CD8-positive, alpha-beta memory T cell (primary cell): ENCODE measurements at regions not wholly inside any gene's neighbourhood (a gene's known extent, or its start where the extent isn't known, plus 50 kb on each side); places are given as distances from the start of the nearest gene placed in this dataset.
A peak's percentile ranks its signal among the peaks of the same experiment; 100 is the strongest.
"Not testable (repeated sequence)": the region's sequence is repeated elsewhere in the genome, so short reads cannot be mapped to it uniquely, and the experiment has no call there.

Experiments used
- CTCF ChIA-PET: fragments of 350-600 bp; sonication (Branson Sonifier 250); formaldehyde crosslinking; loops from one replicate; lab custom pipeline; 2021; ENCODE audit warnings: antibody characterized with exemption; lab: Charles Lee
- POLR2A ChIA-PET: fragments of 350-600 bp; sonication (Branson Sonifier 250); formaldehyde crosslinking; loops from one replicate; lab custom pipeline; 2021; ENCODE audit warnings: antibody characterized with exemption; lab: Charles Lee
- DNase-seq, 5 donors: peaks; one replicate each; pipeline versions ENCODE4 v3.0.0 to v3.0.0-alpha.2; 2020 to 2022; ENCODE audit warnings: mixed read lengths in 1 of 5
- H3K27ac ChIP-seq: one replicate; pipeline ENCODE4 v1.7.0; 2013; ENCODE audit warnings: low read depth, mild to moderate bottlenecking, low read length, moderate library complexity
- H3K27me3 ChIP-seq: 2 replicates; pipeline ENCODE4 v1.7.0; 2013; ENCODE audit warnings: low read length, mild to moderate bottlenecking; ENCODE audit not compliant: insufficient read depth, poor library complexity, severe bottlenecking
- H3K36me3 ChIP-seq: 2 replicates; pipeline ENCODE4 v1.7.0; 2013; ENCODE audit warnings: mild to moderate bottlenecking, low read length, moderate library complexity; ENCODE audit not compliant: insufficient read depth
- H3K4me1 ChIP-seq: 2 replicates; pipeline ENCODE4 v1.7.0; 2013; ENCODE audit warnings: mild to moderate bottlenecking, low read length, moderate library complexity; ENCODE audit not compliant: insufficient read depth
- H3K4me3 ChIP-seq: 2 replicates; pipeline ENCODE4 v1.7.0; 2013; ENCODE audit warnings: mild to moderate bottlenecking, low read length
- H3K9me3 ChIP-seq: 2 replicates; pipeline ENCODE4 v1.7.0; 2013; ENCODE audit warnings: mild to moderate bottlenecking, low read length
- H3K27ac Mint-ChIP-seq, 8 donors: one replicate each; pipeline ENCODE4 v1.8.0; 2020 to 2021; ENCODE audit warnings: mixed read lengths in 8 of 8, mild to moderate bottlenecking in 6 of 8, inconsistent platforms in 3 of 8, moderate library complexity in 3 of 8
- H3K27me3 Mint-ChIP-seq, 2 donors: one replicate each; pipeline ENCODE4 v1.8.0; 2020 to 2021; ENCODE audit warnings: mixed read lengths in 2 of 2, mild to moderate bottlenecking in 1 of 2, moderate library complexity in 1 of 2
- H3K36me3 Mint-ChIP-seq, 3 donors: one replicate each; pipeline ENCODE4 v1.8.0; 2020 to 2021; ENCODE audit warnings: mixed read lengths in 3 of 3, inconsistent platforms in 1 of 3, mild to moderate bottlenecking in 1 of 3
- H3K4me1 Mint-ChIP-seq, 3 donors: one replicate each; pipeline ENCODE4 v1.8.0; 2020 to 2021; ENCODE audit warnings: mixed read lengths in 3 of 3, inconsistent platforms in 1 of 3, mild to moderate bottlenecking in 1 of 3
- H3K4me3 Mint-ChIP-seq, 7 donors: one replicate each; pipeline ENCODE4 v1.8.0; 2020 to 2021; ENCODE audit warnings: mixed read lengths in 7 of 7, mild to moderate bottlenecking in 6 of 7, moderate library complexity in 4 of 7, inconsistent platforms in 2 of 7
- H3K9me3 Mint-ChIP-seq, 5 donors: one replicate each; pipeline ENCODE4 v1.8.0; 2020 to 2022; ENCODE audit warnings: mixed read lengths in 5 of 5, mild to moderate bottlenecking in 3 of 5, moderate library complexity in 2 of 5, inconsistent platforms in 1 of 5

- POLR2A ChIA-PET = no interaction called here
- Mint-ChIP-seq H3K27me3 (no peaks in the 10 kb centered on the region), H3K27ac (no peak overlapping the region), H3K9me3 (peaks cover 4 to 11% (median 6%) of the 10 kb centered on the region in 5 donors), H3K4me1 (no peaks in the 10 kb centered on the region), H3K4me3 (no peak overlapping the region), H3K36me3 (no peaks in the 10 kb centered on the region)
- H3K36me3 ChIP-seq = no peaks in the 10 kb centered on the region
- no peaks in the 10 kb centered on the region for H3K4me1 ChIP-seq
- H3K27ac ChIP-seq = no peak overlapping the region
- CTCF ChIA-PET = no interaction called here
- no peaks in the 10 kb centered on the region for H3K9me3 ChIP-seq
- no peak overlapping the region for H3K4me3 ChIP-seq
- no peaks in the 10 kb centered on the region for H3K27me3 ChIP-seq
- no peak for DNase-seq
Measured at GRCh38 chrX:66931713-66932112, 292.8 kb upstream of the EDA2R start.

GRCh38 chrX:66930516-66930915, 291.6 kb upstream of the EDA2R start:
- DNase-seq, H3K27ac Mint-ChIP-seq, CTCF ChIA-PET, H3K27me3 ChIP-seq, H3K36me3 ChIP-seq, H3K4me3 ChIP-seq, POLR2A ChIA-PET, H3K4me1 Mint-ChIP-seq, H3K27me3 Mint-ChIP-seq, H3K4me1 ChIP-seq, H3K4me3 Mint-ChIP-seq, H3K27ac ChIP-seq, H3K9me3 ChIP-seq, H3K36me3 Mint-ChIP-seq: not testable (repeated sequence)
- peaks cover 4 to 11% (median 6%) of the 10 kb centered on the region in 5 donors for H3K9me3 Mint-ChIP-seq

- Mint-ChIP-seq H3K27me3 (peaks cover 0 to 4% of the 10 kb centered on the region in 2 donors), H3K36me3 (no peaks in the 10 kb centered on the region), H3K9me3 (no peaks in the 10 kb centered on the region), H3K4me1 (no peaks in the 10 kb centered on the region), H3K27ac (no peak overlapping the region), H3K4me3 (no peak overlapping the region)
- H3K27ac ChIP-seq = no peak overlapping the region
- no peaks in the 10 kb centered on the region for H3K27me3 ChIP-seq
- no peaks in the 10 kb centered on the region for H3K9me3 ChIP-seq
- CTCF ChIA-PET = no interaction called here
- H3K4me3 ChIP-seq = no peak overlapping the region
- DNase-seq = no peak
- no peaks in the 10 kb centered on the region for H3K4me1 ChIP-seq
- no peaks in the 10 kb centered on the region for H3K36me3 ChIP-seq
- POLR2A ChIA-PET = no interaction called here
Measured at GRCh38 chrX:66920296-66920695, 281.4 kb upstream of the EDA2R start.

- Mint-ChIP-seq H3K27ac (no peak overlapping the region), H3K9me3 (no peaks in the 10 kb centered on the region), H3K27me3 (peaks cover 0 to 6% of the 10 kb centered on the region in 2 donors), H3K36me3 (no peaks in the 10 kb centered on the region), H3K4me3 (no peak overlapping the region), H3K4me1 (no peaks in the 10 kb centered on the region)
- ChIA-PET POLR2A (no interaction called here), CTCF (no interaction called here)
- DNase-seq = no peak
- no peaks in the 10 kb centered on the region for H3K36me3 ChIP-seq
- no peak overlapping the region for H3K27ac ChIP-seq
- no peaks in the 10 kb centered on the region for H3K9me3 ChIP-seq
- no peak overlapping the region for H3K4me3 ChIP-seq
- no peaks in the 10 kb centered on the region for H3K4me1 ChIP-seq
- no peaks in the 10 kb centered on the region for H3K27me3 ChIP-seq
Measured at GRCh38 chrX:66919280-66919832, 280.5 kb upstream of the EDA2R start.

- no peaks in the 10 kb centered on the region for H3K9me3 ChIP-seq
- POLR2A ChIA-PET = no interaction called here
- no peak overlapping the region for H3K4me3 Mint-ChIP-seq
- H3K27ac ChIP-seq = no peak overlapping the region
- H3K4me1 Mint-ChIP-seq = no peaks in the 10 kb centered on the region
- CTCF ChIA-PET = no interaction called here
- no peaks in the 10 kb centered on the region for H3K36me3 ChIP-seq
- no peak overlapping the region for H3K27ac Mint-ChIP-seq
- no peak for DNase-seq
- H3K4me1 ChIP-seq = no peaks in the 10 kb centered on the region
- no peaks in the 10 kb centered on the region for H3K9me3 Mint-ChIP-seq
- H3K4me3 ChIP-seq = no peak overlapping the region
- H3K27me3 Mint-ChIP-seq = peaks cover 0 to 6% of the 10 kb centered on the region in 2 donors
- H3K36me3 Mint-ChIP-seq = no peaks in the 10 kb centered on the region
- no peaks in the 10 kb centered on the region for H3K27me3 ChIP-seq
Measured at GRCh38 chrX:66918511-66918910, 279.6 kb upstream of the EDA2R start.

GRCh38 chrX:66915893-66916292, 277.0 kb upstream of the EDA2R start:
- no peaks in the 10 kb centered on the region for H3K4me1 ChIP-seq

GRCh38 chrX:66914080-66914479, 275.2 kb upstream of the EDA2R start:
- H3K4me1 Mint-ChIP-seq = no peaks in the 10 kb centered on the region
- no peaks in the 10 kb centered on the region for H3K9me3 Mint-ChIP-seq
- H3K9me3 ChIP-seq = no peaks in the 10 kb centered on the region
- no peaks in the 10 kb centered on the region for H3K27me3 ChIP-seq
- no peak overlapping the region for H3K27ac Mint-ChIP-seq
- H3K36me3 Mint-ChIP-seq = no peaks in the 10 kb centered on the region
- H3K27ac ChIP-seq = no peak overlapping the region
- POLR2A ChIA-PET = no interaction called here
- no peak overlapping the region for H3K4me3 Mint-ChIP-seq
- peaks cover 0 to 11% of the 10 kb centered on the region in 2 donors for H3K27me3 Mint-ChIP-seq
- no peaks in the 10 kb centered on the region for H3K36me3 ChIP-seq
- DNase-seq = no peak
- H3K4me3 ChIP-seq = no peak overlapping the region
- H3K4me1 ChIP-seq = no peaks in the 10 kb centered on the region
- CTCF ChIA-PET = no interaction called here

More at GRCh38 chrX:66915893-66916292, 277.0 kb upstream of the EDA2R start:
- H3K27ac Mint-ChIP-seq = peak overlapping the region in 1 of 8 donors; percentile 6
- DNase-seq = no peak
- CTCF ChIA-PET = no interaction called here
- no peak overlapping the region for H3K4me3 Mint-ChIP-seq
- peaks cover 0 to 8% of the 10 kb centered on the region in 2 donors for H3K27me3 Mint-ChIP-seq
- no peaks in the 10 kb centered on the region for H3K36me3 ChIP-seq
- no peaks in the 10 kb centered on the region for H3K36me3 Mint-ChIP-seq
- no peaks in the 10 kb centered on the region for H3K9me3 ChIP-seq
- no peak overlapping the region for H3K4me3 ChIP-seq
- no peaks in the 10 kb centered on the region for H3K4me1 Mint-ChIP-seq
- H3K27me3 ChIP-seq = no peaks in the 10 kb centered on the region
- POLR2A ChIA-PET = no interaction called here
- no peak overlapping the region for H3K27ac ChIP-seq
- no peaks in the 10 kb centered on the region for H3K9me3 Mint-ChIP-seq

GRCh38 chrX:66912417-66912816, 273.5 kb upstream of the EDA2R start:
- H3K27ac ChIP-seq = no peak overlapping the region
- H3K4me3 Mint-ChIP-seq = no peak overlapping the region
- peaks cover 0 to 7% of the 10 kb centered on the region in 2 donors for H3K27me3 Mint-ChIP-seq
- no peaks in the 10 kb centered on the region for H3K4me1 ChIP-seq
- H3K27ac Mint-ChIP-seq = no peak overlapping the region
- no peaks in the 10 kb centered on the region for H3K9me3 Mint-ChIP-seq
- no peaks in the 10 kb centered on the region for H3K9me3 ChIP-seq
- no peak overlapping the region for H3K4me3 ChIP-seq
- no peaks in the 10 kb centered on the region for H3K27me3 ChIP-seq
- ChIA-PET POLR2A (no interaction called here), CTCF (no interaction called here)
- H3K36me3 Mint-ChIP-seq = no peaks in the 10 kb centered on the region
- no peak for DNase-seq
- no peaks in the 10 kb centered on the region for H3K4me1 Mint-ChIP-seq
- no peaks in the 10 kb centered on the region for H3K36me3 ChIP-seq

- Histone ChIP-seq H3K9me3 (no peaks in the 10 kb centered on the region), H3K27me3 (no peaks in the 10 kb centered on the region), H3K27ac (no peak overlapping the region), H3K4me3 (no peak overlapping the region), H3K36me3 (no peaks in the 10 kb centered on the region), H3K4me1 (no peaks in the 10 kb centered on the region)
- DNase-seq = no peak
- H3K4me3 Mint-ChIP-seq = no peak overlapping the region
- POLR2A ChIA-PET = no interaction called here
- H3K9me3 Mint-ChIP-seq = no peaks in the 10 kb centered on the region
- H3K36me3 Mint-ChIP-seq = no peaks in the 10 kb centered on the region
- no peak overlapping the region for H3K27ac Mint-ChIP-seq
- H3K4me1 Mint-ChIP-seq = no peaks in the 10 kb centered on the region
- peaks cover 0 to 8% of the 10 kb centered on the region in 2 donors for H3K27me3 Mint-ChIP-seq
- CTCF ChIA-PET = no interaction called here
Measured at GRCh38 chrX:66902081-66902480, 263.2 kb upstream of the EDA2R start.
